GM10266 (cell line): ENCODE measurements at regions not wholly inside any gene's neighbourhood (a gene's known extent, or its start where the extent isn't known, plus 50 kb on each side); places are given as distances from the start of the nearest gene placed in this dataset.
"Not testable (repeated sequence)": the region's sequence is repeated elsewhere in the genome, so short reads cannot be mapped to it uniquely, and the experiment has no call there.

Source experiments
- DNase-seq: peaks from one replicate; pipeline ENCODE4 v3.0.0; 2012; ENCODE audit errors: extremely low spot score
- TF ChIP-seq, protein P1 (sequence below): IDR thresholded peaks from 2 replicates; pipeline ENCODE4 v1.5.1; 2012; ENCODE audit warnings: mild to moderate bottlenecking, low read depth; ENCODE audit not compliant: control insufficient read depth, insufficient read depth; ENCODE audit errors: missing control alignments

DNA sequence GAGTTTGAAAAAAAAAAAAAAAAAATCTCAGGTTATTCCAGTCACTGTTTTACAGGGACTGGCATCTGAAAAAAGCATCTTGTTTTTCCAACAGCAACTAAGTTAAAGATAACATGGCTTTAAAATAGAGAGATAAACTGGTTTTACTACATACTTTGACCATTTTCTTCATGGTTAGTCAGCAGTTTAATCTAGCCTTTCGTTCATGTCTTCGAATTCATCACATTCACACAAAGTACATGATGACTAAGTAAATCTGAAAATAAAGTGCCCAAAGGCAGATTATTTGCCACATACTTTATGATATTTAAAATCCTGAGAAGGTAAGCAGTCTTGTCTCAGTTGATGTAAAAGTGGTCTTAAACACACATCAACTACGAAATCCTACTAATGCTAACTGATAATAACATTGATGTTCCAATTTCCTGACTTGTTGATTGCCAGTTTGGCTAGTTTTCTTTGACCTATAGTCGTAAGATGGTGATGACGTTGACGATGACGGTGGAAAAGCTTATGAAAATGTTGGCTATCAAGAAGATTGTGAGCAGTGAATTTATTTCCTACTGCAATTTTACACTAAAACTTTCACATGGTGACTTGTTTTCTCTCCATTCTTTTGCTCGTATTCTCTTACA, 540.5 kb upstream of the BOD1L1 start:
- TF ChIP-seq, protein P1, sequence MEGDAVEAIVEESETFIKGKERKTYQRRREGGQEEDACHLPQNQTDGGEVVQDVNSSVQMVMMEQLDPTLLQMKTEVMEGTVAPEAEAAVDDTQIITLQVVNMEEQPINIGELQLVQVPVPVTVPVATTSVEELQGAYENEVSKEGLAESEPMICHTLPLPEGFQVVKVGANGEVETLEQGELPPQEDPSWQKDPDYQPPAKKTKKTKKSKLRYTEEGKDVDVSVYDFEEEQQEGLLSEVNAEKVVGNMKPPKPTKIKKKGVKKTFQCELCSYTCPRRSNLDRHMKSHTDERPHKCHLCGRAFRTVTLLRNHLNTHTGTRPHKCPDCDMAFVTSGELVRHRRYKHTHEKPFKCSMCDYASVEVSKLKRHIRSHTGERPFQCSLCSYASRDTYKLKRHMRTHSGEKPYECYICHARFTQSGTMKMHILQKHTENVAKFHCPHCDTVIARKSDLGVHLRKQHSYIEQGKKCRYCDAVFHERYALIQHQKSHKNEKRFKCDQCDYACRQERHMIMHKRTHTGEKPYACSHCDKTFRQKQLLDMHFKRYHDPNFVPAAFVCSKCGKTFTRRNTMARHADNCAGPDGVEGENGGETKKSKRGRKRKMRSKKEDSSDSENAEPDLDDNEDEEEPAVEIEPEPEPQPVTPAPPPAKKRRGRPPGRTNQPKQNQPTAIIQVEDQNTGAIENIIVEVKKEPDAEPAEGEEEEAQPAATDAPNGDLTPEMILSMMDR: no peak
- no peak for DNase-seq

DNA sequence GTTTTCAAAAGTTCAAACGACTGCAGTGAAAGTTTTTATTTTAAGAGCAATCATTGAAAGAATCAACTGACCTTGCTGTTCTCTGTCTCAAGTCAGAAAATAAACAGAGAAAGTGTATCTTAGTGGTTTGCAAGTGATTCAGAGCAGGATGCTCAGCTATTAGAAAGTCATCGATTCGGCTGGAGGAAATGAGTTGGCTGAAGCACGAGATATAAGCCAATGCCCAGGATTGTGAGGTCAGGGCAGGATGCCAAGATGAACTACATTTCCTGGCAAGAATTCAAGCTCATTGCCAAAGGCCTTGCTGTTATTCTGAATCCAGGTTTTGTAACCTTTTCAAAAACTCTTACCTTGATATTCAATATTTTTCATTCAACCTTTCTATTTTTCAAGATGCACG, 541.4 kb upstream of the BOD1L1 start:
- TF ChIP-seq, protein P1: no peak
- DNase-seq: no peak

DNA sequence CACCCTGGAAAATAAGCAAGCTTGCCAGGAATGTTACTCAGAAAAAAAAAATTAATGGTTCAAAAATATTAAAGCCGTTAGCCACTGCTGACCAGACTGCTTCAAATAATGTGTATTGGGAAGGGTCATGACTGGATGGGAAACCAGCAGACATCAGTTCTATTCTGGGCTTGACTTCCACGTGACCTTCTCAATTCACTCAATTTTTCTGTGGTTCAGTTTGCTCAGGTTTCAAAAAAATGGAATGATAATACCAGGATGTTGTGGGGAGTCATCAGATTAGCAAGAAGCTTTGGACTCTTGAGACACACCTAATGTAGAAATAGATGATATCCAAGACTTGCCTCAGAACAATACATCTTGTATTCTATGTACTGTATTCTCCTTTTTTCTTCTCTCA, 541.9 kb upstream of the BOD1L1 start:
- no peak for DNase-seq
- TF ChIP-seq, protein P1: no peak

DNA sequence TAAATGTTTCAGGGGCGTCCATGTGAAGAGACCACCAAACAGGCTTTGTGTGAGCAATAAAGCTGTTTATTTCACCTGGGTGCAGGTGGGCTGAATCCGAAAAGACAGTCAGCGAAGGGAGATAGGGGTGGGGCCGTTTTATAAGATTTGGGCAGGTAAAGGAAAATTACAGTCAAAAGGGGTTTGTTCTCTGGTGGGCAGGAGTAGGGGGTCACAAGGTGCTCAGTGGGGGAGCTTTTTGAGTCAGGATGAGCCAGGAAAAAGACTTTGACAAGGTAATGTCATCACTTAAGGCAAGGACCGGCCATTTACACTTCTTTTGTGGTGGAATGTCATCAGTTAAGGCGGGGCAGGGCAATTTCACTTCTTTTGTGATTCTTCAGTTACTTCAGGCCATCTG, 542.4 kb upstream of the BOD1L1 start:
- not testable (repeated sequence) for DNase-seq

DNA sequence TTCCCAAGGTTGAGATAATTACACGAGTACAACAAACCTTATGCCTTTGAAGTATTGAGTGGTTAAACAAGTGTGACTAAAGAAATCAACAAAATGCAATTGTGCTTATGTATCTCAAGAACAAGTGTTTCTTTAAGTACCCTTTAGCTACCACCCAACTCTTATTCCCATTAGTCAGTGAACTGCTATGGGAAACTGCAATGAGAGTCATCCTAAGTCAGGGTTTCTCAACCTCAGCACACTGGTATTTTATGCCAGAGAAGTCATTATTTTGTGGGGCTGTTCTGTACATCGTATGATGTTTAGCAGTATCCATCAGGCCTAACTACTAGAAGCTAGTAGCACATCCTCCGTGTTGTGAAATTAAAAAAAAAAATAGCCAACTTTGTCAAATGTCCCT, 549.1 kb upstream of the BOD1L1 start:
- TF ChIP-seq, protein P1: no peak
- no peak for DNase-seq

DNA sequence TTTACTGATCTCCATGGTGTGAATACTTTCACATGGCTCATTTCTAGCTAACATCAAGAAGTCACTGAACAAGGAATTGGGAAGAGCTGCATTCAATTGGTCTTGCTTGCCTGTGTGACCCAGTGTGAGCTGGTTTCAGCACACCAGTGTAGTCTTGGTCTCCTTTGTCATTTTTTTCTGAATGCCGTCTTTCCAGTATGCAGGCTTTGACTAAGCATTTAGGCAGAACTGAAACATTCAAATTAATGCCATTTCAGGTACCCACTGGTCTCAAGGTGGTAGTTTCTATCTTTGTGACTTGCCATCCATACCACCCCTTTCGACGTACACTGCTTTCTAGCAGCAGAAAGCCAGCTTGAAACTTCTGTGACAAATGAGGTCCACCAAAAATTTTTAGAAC, 550.5 kb upstream of the BOD1L1 start:
- TF ChIP-seq, protein P1: no peak
- no peak for DNase-seq

DNA sequence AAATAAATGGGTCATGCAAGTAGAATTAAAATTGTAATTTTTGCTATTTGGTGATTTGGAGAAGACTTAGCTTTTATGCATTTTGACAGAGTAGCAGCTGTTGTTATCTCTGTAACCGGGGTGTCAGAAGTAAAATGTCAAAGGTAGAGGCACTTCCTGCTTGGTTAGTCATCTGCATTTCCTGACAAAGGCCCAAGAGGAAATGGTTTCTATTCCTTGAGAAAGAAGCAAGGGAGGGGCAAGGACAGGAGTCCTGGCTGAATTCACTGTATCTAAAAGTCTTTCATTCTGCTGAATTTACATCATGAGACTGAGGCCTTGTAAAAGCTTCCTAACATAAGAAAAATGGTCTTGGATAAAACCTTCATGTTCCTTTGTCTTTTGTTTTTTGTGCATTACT, 550.9 kb upstream of the BOD1L1 start:
- TF ChIP-seq, protein P1: no peak
- DNase-seq: no peak

DNA sequence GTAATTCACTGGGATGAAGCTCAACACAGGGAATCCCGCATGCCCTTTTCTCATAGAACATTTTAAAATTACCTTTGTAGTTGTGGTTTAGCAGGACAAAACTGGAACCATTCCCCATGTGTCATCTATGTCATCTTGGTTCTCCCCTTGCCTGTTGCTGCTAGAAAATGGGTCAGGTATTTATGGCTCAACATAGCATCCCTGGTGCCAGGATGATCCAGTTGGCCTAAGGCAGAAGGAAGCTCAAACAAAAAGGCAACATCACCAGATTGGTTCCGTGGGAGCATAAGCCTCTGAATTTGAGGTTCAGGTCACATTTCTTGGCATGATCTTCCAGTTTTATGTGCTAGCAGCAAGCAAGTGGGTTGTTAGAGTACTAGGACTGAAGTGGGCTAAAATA, 552.6 kb upstream of the BOD1L1 start:
- DNase-seq: no peak
- TF ChIP-seq, protein P1: no peak
